ENCODE measurements at regions not wholly inside any gene's neighbourhood (a gene's known extent, or its start where the extent isn't known, plus 50 kb on each side); places are given as distances from the start of the nearest gene placed in this dataset.

DNA sequence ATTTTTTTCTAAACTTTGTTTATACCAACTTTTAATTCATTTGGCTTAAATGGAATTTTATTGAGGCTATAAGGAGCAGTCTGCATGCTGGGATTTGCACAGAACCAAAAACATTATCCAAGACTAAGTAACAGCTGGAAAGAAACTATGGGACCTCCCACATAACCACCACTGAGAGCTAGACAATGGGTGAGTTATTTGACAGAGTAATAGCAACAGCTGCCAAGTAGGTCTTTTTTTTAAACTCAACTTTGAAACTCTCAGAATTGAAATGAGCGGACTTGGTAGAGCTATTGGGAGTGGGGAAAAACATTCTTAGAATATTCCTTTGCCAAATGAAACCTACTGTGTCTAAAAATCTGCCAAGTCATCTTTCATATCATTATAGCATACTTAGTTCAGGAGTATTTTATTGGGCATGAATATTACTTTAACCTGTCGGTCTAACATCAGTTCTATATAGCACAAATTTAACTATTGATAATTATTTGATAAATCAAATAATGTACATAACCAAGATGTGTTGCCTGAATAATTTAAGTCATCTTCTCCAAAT, 1428.0 kb downstream of the PCDH7 start:
- Histone ChIP-seq H2AFZ (no peak overlapping the region), H3K9ac (no peak overlapping the region), H3K4me1 (no peaks in the 10 kb centered on the region), H3K4me3 (ENCODE audit: low read depth, low read length) (no peak overlapping the region), H3K79me2 (no peaks in the 10 kb centered on the region), H3K27me3 (ENCODE audit: control insufficient read depth, insufficient read depth, low read length) (no peaks in the 10 kb centered on the region), H3K36me3 (ENCODE audit: control insufficient read depth, insufficient read depth, low read length) (no peaks in the 10 kb centered on the region), H3K27ac (no peak overlapping the region), H3K9me3 (ENCODE audit: control insufficient read depth, low read length) (no peaks in the 10 kb centered on the region), H3K4me2 (ENCODE audit: low read length) (no peak overlapping the region)
- TF ChIP-seq, protein P1, sequence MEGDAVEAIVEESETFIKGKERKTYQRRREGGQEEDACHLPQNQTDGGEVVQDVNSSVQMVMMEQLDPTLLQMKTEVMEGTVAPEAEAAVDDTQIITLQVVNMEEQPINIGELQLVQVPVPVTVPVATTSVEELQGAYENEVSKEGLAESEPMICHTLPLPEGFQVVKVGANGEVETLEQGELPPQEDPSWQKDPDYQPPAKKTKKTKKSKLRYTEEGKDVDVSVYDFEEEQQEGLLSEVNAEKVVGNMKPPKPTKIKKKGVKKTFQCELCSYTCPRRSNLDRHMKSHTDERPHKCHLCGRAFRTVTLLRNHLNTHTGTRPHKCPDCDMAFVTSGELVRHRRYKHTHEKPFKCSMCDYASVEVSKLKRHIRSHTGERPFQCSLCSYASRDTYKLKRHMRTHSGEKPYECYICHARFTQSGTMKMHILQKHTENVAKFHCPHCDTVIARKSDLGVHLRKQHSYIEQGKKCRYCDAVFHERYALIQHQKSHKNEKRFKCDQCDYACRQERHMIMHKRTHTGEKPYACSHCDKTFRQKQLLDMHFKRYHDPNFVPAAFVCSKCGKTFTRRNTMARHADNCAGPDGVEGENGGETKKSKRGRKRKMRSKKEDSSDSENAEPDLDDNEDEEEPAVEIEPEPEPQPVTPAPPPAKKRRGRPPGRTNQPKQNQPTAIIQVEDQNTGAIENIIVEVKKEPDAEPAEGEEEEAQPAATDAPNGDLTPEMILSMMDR (IDR thresholded peaks at IDR 0.05) = no peak

DNA sequence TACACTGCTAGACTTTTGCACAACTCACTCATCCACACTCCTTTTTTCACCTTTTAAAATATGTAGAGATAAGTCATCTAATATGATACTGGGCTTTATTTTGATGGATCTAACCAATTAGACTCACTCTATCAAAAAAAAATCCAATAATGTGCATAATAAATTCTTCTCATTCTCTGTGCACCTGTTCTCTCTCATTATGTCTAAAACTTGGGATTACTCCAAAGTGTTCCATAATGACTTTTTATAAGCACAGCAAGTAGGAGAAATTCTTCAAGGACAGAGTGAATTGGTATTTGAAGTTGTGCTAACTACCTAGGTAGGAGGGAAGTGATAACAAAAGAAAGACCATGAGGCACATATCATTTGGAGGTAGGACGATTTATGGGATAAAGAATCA, 1438.8 kb downstream of the PCDH7 start:
- TF ChIP-seq, protein P1 (IDR thresholded peaks at IDR 0.05) = no peak
- no peaks in the 10 kb centered on the region for H3K36me3 ChIP-seq (ENCODE audit: control insufficient read depth, insufficient read depth, low read length)
- no peaks in the 10 kb centered on the region for H3K4me1 ChIP-seq
- H3K79me2 ChIP-seq = no peaks in the 10 kb centered on the region
- no peaks in the 10 kb centered on the region for H3K27me3 ChIP-seq (ENCODE audit: control insufficient read depth, insufficient read depth, low read length)
- no peak overlapping the region for H3K4me3 ChIP-seq (ENCODE audit: low read depth, low read length)
- H2AFZ ChIP-seq = no peak overlapping the region
- H3K27ac ChIP-seq = no peak overlapping the region
- no peaks in the 10 kb centered on the region for H3K9me3 ChIP-seq (ENCODE audit: control insufficient read depth, low read length)
- no peak overlapping the region for H3K9ac ChIP-seq
- no peak overlapping the region for H3K4me2 ChIP-seq (ENCODE audit: low read length)

DNA sequence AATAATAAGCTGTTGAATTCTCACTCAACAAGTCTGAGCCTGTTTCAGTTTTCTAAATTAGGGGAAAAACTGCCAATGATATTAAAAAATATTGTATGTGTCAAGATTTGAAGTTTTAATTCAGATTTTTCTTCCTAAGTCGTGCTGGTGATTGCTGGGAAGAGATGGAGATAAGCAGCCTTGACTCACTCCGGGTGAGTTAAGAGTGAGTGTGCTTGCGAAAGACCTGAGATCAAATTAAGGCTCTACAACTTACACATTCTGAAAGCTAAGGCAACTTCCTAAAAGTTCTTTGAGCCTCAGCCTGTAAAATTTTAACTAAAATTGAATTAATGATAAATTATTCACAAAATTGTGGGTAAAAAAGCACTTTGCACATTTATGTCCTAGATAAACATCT, 1441.2 kb downstream of the PCDH7 start:
- Histone ChIP-seq H3K27me3 (ENCODE audit: control insufficient read depth, insufficient read depth, low read length) (no peaks in the 10 kb centered on the region), H3K9me3 (ENCODE audit: control insufficient read depth, low read length) (no peaks in the 10 kb centered on the region), H3K27ac (no peak overlapping the region), H3K36me3 (ENCODE audit: control insufficient read depth, insufficient read depth, low read length) (no peaks in the 10 kb centered on the region), H3K9ac (no peak overlapping the region), H3K4me3 (ENCODE audit: low read depth, low read length) (no peak overlapping the region), H3K79me2 (no peaks in the 10 kb centered on the region), H3K4me1 (no peaks in the 10 kb centered on the region), H2AFZ (no peak overlapping the region), H3K4me2 (ENCODE audit: low read length) (no peak overlapping the region)
- TF ChIP-seq, protein P1 (IDR thresholded peaks at IDR 0.05) = no peak

DNA sequence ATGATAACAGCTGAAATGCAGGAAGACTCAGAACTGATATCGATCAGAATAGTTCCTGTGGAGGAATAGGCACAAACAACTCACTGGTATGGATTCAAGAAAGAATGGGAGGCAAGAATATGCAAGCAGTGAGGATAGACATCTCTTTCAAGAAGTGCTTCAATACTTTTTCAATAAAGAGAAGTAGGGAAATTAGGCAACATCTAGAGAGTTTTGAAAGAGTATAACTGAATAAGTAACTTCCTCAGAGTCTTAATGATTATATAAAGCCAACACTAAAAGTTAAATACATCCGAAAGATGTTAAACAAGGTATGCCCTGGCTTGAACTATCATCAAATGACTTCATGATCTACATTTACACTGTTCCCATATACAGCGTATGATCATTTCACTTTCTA, 1443.0 kb downstream of the PCDH7 start:
- Histone ChIP-seq H3K4me2 (ENCODE audit: low read length) (no peak overlapping the region), H3K9me3 (ENCODE audit: control insufficient read depth, low read length) (no peaks in the 10 kb centered on the region), H2AFZ (no peak overlapping the region), H3K4me3 (ENCODE audit: low read depth, low read length) (no peak overlapping the region), H3K4me1 (no peaks in the 10 kb centered on the region), H3K79me2 (no peaks in the 10 kb centered on the region), H3K27ac (no peak overlapping the region), H3K9ac (no peak overlapping the region), H3K36me3 (ENCODE audit: control insufficient read depth, insufficient read depth, low read length) (no peaks in the 10 kb centered on the region), H3K27me3 (ENCODE audit: control insufficient read depth, insufficient read depth, low read length) (no peaks in the 10 kb centered on the region)
- TF ChIP-seq, protein P1 (IDR thresholded peaks at IDR 0.05) = no peak

DNA sequence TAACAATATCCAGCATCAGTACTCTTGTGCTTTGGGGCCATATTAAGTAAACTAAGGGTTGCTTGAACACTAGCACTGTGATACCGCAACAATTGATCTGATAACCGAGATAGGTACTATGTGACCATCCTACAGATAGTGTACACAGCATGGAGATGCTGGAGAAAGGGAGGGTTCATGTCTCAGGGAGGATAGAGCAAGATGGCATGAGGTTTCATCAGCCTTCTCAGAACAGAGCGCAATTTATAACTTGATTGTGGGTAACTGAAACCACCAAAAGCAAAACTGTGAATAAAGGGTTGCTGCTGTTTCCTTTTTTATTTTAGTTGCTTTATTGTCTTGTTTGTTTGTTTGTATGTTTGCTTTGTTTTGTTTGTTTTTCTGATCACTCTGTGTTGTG, 1449.7 kb downstream of the PCDH7 start:
- H3K4me1 ChIP-seq = no peaks in the 10 kb centered on the region
- H3K4me3 ChIP-seq (ENCODE audit: low read depth, low read length) = no peak overlapping the region
- H2AFZ ChIP-seq = no peak overlapping the region
- no peaks in the 10 kb centered on the region for H3K79me2 ChIP-seq
- no peak overlapping the region for H3K27ac ChIP-seq
- no peaks in the 10 kb centered on the region for H3K9me3 ChIP-seq (ENCODE audit: control insufficient read depth, low read length)
- TF ChIP-seq, protein P1 (IDR thresholded peaks at IDR 0.05) = no peak
- no peak overlapping the region for H3K9ac ChIP-seq
- no peak overlapping the region for H3K4me2 ChIP-seq (ENCODE audit: low read length)
- H3K36me3 ChIP-seq (ENCODE audit: control insufficient read depth, insufficient read depth, low read length) = no peaks in the 10 kb centered on the region
- H3K27me3 ChIP-seq (ENCODE audit: control insufficient read depth, insufficient read depth, low read length) = no peaks in the 10 kb centered on the region
